HG02610 (cell line): ENCODE measurements at regions not wholly inside any gene's neighbourhood (a gene's known extent, or its start where the extent isn't known, plus 50 kb on each side); places are given as distances from the start of the nearest gene placed in this dataset.
"Not testable (repeated sequence)": the region's sequence is repeated elsewhere in the genome, so short reads cannot be mapped to it uniquely, and the experiment has no call there.

Experiments used
- ATAC-seq: cut with Tn5 transposase; IDR thresholded peaks from one replicate; pipeline ENCODE4 v1.9.1; 2021; ENCODE audit warnings: mild to moderate bottlenecking, moderate library complexity; ENCODE audit not compliant: unreplicated experiment

DNA sequence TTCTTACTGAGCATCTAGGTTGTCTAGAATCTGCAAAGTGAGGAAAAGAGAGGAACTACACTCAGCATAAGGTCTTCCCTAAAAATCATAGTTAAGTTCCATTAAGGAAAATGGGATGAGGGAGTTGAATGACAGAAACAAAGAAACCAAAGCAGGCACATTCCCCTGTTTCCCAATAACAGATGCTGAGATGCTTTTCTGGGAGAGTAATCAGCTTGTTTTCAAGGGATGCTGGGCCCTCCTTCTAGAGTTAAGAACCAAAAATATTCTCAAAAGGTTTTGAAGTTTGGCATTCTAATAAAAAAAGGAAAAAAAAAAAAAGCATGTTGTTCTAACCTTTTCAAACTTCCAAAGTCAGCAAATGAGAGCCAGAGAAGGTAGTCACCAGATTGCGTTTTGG is 105.2 kb upstream of the ZNF648 start:
- ATAC-seq: no peak

DNA sequence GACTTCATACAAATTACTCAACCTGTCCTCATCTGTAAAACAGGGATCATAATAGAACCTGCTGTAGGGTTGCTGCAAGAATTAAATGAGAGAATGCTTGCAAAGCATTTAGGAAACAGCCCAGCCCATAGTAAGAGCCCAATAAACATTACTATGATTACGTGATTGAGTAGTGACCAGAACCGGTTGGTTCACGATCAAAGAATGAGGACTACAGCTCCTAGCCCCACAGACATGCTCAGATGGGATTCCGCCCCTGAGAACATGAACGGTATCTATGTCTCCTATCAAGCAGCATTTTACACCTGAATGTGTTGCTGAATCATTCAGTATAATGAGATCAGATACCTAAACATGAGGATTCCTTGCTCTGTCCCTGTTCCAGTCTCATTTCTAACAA is 104.8 kb upstream of the ZNF648 start:
- ATAC-seq: no peak

DNA sequence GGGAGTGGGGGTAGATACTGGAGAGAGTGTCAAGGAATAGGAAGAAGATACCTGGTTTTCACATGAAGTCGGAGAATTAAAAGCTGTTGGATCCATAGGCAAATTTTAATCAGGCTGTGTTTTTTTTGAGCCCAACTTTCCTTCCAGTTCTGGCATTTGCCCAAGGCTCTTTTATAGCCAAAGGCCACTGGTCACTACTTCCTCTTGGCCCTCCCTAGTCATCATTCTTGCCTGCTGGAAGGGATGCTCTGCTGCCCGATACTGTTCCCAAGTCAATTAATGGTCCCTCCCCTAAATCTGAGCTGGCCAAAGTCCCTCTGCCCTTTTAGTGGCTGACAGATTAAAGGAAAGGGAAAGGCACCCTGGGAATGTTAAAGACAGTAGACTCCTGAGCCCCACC is 102.8 kb upstream of the ZNF648 start:
- ATAC-seq: no peak

DNA sequence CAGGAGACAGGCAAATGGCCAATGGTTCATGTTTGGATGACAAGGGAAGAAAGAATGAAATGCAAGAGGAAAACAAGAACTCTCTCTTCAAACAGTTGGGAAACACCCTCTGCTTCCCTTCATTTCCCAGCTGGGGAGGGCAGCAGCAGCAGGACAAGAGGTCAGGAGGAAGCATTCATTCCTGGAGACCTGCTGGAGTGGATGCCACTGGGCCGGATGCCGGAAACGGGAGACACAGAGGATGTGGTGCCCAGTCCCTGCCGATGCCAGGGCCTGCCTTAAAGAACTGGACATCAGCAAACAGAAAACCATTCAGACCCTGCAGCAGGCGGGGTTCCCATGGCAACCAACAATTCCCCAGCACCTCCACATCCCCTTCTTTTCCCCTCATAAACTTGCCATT is 102.3 kb upstream of the ZNF648 start:
- ATAC-seq: no peak

DNA sequence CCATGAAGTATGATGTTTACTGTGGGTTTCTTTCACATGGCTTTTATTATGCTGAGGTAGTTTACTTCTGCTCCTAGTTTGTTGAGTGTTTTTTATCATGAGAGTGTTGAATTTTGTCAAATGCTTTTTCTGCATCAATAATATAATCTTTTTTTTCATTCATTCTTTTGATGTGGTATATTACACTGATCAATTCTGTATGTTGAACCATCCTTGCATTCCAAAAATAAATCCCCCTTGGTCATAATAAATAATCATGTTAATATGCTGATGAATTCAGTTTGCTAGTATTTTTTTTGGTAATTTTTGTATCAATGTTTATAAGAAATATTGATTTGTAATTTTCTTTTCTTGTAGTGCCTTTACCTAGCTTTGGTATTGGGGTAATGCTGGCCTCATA is 97.9 kb upstream of the ZNF648 start:
- ATAC-seq: no peak

DNA sequence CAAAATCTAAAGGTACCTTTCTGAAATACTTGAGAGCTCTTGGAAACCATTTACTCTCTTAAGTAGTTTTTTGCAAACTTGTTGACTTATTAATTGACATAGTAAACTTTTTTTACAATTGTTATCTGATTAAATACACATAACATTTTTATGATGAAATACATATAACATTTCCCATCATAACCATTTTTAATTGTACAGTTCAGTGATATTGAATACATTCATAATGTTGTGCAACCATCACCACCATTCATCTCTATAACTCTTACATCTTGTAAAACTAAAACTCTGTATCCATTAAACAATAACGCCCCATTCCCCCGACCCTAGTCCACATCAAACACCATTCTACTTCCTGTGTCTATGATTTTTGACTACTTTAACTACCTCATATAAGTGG is 95.7 kb upstream of the ZNF648 start:
- ATAC-seq: no peak

DNA sequence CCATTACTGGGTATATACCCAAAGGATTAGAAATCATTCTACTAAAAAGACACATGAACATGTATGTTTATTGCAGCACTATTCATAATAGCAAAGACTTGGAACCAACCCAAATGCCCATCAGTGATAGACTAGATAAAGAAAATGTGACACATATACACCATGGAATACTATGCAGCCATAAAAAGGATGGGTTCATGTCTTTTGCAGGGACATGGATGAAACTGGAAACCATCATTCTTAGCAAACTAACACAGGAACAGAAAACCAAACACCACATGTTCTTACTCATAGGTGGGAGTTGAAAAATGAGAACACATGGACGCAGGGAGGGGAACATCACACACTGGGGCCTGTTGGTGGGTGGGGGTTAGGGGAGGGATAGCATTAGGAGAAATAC is 92.9 kb upstream of the ZNF648 start:
- ATAC-seq: not testable (repeated sequence)

DNA sequence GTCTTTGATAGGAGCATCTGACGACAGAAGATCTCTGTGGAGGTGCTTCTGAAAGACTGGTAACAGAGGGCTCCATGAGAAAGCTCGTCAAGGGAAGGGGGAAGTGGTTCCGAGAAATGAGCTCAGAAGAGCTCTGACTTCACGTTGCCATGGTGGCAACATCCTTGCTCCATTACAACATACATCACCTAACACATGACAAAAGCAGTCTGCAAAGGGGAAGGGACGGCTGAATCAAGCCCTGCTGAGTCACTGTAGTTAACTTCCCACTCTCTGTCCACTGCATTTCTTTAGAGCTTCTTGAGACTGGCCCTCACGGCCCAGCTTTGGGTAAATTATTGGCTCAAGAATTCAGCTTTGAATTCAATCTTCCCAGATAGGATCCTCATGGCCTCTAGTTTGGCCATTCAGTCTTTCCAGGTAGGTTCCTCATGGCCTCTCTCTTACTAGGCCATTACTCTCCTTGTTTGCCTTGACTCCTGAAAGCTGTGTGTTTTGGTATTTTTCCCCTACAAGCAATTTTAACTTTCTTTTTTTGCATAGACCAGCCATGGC is 88.0 kb upstream of the ZNF648 start:
- ATAC-seq: no peak

DNA sequence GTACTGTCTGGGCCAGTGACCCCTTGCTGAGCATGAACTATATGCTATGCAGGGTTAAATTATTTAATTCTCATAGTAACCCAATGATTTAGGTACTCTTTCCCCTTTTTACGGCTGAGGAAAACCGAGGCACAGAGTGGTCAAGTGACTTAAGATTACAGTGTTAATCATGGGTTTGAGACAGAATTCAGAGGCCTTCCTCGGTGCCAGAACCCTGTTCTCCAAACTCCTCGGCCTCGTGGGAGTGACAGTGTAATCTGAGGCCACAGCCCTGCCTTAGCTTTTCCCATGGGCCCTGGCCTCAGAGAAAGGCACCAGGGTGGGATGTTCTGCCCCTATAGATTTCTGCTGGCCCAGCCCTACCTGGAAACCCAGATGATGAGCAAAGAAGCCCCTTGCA is 86.4 kb upstream of the ZNF648 start:
- ATAC-seq: no peak

DNA sequence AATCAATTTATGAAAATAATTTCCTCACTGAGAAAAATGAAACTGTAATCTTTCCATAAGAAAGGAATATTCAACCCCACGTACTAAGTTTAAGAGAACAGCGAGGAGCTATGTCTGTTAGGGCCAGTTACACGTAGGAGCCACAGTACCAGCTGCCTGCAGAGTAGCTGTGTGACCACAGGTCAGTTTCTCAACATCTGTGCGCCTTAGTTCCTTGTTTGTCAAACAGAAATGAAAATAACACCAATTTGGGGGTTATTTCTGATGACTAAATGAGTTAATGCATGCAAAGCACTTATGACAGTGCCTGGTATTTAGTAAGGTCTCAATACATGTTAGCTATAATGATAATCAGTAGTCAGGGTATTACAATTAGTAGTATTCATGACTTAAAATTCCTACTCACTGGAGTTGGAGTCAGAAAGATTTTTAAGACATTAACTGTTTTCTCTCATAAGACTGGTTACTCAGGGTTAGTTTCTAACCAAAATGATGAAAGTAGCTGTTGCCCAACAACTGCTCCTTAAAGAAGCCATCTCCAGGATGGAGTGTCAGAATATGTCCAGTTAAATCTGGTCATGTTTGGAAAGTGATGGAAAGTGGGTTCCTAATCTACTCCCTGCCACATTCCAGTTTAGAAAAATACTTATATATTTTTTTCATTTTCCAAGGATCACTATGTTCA is 85.8 kb upstream of the ZNF648 start:
- ATAC-seq: peak; percentile 90

DNA sequence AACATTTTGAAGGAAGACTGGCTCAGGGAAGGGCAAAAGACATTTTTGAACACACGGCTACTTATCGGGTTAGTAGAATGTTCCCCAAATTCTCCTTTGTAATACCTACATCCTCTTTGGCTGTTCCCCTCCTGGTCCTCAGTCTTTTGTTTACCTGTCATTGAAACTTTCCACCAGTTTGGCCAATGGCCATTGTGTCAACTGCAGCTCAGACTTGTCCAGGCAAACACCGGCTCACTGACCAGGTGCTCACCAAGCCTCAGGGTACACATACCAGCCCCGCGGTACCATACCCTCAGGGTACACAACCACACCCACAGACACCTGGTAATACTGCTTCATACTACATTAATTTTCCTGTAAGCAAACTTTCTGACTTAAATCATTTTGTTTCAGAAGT is 84.8 kb upstream of the ZNF648 start:
- ATAC-seq: no peak

DNA sequence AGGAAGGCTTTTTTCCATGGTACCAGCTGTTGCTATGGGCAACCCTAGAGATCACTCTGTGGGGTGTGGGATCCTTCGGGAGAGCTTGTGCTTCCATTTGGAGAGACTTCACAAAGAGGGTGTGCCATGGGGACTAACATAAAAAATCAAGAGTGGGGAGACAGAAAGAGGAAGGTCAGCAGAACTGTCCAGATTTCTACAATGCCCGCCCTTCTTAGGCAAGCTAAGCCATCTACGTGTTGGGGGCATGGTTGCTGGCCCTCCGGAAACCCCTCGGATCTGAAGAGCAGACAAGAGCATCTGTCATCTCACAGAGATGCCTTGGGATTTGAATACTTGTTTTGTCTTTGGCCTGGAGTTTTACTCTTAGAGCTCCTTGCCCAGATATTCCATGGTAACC is 83.9 kb upstream of the ZNF648 start:
- no peak for ATAC-seq

DNA sequence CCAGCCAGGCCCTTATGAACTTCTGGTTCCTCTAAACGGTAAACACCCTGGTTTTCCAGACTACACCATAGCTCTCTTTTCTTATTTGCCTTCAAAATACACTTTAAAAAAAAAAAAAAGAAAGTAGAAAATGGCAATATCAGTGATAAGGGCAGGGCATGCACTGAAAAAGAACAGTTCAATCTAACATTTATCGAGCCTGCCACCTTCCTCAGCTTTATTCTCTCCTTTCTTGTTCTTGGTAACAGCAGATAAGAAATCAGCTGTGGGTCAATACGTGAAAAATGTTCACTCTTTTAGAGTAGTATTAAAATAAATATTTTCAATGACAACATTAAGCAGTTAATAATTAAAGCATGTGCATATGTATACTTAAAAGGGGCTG is 83.1 kb upstream of the ZNF648 start:
- ATAC-seq: no peak

DNA sequence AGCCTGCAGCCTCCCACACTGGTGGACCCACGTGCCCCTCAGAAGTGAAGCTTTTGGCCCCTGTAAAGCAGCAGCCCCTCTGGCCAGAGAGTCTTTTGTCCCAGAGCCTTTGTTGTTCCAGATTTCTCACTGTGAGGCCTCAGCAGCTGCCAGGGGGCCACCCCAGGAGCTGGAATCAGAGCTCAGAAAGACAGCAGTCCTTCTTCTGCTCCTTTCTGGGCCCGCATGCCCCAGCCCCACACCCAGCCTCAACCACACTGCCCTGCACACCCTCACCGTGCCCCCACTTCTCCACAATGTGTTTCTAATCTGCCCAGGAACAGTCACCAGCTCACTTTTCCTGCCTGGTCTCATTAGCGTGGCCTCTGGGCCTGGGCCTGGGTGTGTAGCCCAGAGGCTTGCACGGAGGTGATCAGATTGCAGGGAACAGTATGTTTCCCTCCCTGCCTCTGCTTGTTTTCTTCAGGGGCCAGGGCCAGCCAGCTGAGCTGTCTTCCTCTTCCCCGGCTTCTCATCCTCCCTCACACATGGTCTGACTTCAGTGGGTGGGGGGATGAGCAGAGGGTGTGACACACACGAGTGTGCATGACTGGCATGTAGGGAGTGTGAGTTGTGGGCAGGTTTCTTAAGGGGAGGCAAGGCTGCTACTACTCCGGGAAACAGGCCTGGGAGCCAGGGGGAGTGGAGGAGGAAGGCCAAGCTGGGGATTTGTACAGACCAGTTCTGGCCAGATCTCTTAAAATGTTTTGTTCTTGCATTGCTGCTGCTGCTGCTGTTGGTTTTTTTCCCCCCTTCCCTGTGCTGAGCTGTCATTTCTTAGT is 82.5 kb upstream of the ZNF648 start:
- ATAC-seq: no peak

DNA sequence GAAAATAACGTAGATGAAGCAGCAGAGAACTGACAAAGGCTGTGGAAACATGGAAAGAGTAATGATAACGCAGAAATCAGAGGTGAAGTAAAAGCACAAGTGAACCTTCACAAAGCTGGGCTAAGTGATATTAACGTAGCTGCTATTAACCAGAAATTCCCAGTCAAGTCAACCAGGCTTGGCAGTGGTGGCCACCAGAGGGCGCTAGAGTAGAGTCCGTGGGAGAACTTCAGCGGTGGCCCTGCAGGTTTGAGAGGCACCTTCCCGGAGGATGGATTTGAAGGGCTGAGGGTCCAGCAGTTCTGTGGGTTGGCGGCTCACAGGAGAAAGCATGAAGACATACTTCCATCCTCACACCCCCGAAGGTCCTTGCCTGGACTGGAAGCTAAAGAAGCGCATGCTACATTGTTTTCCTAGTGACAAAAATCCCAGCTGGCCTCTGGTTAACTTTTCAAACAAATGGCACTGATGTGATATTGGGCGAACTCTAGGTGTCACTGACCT is 81.7 kb upstream of the ZNF648 start:
- peak; percentile 35 for ATAC-seq

DNA sequence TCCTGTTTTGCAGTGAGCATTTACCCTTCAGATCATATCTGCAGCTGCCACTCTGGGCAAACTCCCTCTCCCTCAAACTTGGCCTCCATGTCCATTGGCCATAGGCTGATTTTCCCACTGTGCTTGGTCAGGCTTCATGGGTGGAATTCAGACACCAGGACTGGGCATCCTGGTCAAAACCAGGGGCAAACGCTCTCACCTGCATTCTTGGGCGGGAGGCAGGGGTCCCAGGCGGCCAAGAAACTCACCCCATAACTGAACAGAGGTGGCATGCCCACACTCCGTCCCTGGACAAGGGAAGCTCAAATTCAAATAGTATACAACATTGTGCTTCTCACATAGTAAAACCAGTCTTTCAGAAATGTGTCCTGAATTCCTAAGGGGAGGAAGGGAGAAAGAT is 81.1 kb upstream of the ZNF648 start:
- ATAC-seq: no peak

DNA sequence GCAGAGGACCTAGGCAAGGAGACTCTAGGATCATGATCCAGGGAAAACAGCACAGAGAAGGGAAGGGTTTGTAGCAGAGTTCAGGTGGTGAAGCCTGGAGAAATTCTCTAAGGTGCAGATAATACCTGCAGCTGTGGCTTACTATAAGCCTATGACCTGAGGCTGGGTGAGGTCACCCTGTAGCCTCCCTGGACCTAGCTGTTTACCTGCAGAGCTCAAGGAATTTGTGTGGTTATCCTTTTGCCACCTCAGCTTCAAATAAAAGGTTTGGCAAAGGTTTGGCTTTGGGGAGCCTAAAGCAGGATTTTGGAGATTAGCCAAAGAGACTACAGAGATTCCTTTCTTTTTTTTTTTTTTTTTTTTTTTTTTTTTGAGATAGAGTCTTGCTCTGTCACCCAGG is 79.5 kb upstream of the ZNF648 start:
- no peak for ATAC-seq

DNA sequence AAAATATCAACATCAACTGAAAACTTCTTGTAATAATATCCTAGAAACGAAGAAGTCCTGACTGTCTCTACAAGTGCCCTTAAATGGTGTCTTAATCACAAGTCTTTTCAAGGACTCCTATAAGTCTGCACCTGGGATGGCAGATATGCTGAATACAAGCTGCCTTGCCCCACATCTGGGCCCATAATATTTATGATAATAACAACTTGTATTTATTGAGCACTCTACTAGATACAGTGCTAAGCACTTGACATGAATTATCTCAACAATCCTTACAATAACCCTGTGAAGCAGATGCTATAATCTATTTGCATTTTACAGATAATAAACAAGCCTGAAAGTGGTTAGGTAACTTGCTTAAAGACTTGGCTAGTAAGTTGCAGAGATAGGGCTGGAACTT is 78.0 kb upstream of the ZNF648 start:
- ATAC-seq: no peak

DNA sequence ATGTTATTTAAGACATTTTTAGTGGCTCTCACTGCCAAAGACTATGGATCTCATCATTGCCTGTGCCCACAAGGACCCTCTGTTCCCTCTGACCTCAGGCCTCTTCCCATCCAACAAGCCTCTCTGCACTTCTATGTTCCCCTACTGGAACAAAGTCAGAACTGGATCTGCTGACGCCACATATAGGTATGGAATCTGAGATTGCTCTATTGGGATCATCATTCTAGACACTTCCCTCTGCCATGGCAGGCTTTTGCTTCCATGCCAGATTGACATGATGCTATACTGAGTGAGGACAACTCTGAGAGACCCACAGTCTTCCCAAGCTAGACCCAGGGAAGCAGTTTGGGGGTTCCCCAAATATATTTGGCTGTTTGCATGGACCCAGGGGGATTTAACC is 76.0 kb upstream of the ZNF648 start:
- ATAC-seq: no peak

DNA sequence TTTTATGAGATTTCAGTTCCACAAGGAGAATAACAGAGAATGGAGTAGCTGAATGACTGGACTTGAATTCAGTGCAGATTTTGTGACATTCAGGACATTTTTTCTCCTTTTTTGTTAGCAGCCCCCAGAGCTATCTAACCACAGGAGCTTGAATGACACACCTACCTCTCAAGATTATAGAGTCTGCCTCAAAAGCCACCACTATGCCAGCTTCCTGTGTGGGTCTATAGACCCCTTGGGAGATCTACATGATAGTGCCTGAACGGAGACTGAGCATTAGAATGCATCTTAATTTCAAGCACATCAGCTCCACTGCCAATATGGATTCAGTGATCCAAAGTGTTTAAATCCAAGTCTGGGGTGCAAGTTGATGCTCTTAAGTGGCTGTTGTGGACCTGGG is 74.4 kb upstream of the ZNF648 start:
- no peak for ATAC-seq

DNA sequence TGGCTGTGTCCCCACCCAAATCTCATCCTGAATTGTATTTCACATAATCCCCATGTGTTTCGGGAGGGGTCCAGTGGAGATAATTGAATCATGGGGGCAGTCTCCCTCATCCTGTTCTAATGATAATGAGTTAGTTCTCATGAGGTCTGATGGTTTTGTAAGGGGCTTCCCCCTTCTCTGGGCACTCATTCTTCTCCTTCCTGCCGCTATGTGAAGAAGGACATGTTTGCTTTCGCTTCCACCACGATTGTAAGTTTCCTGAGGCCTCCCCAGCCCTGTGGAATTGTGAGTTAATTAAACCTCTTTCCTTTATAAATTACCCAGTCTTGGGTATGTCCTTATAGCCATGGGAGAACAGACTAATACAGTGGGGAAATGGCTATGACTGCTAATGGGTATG is 72.7 kb upstream of the ZNF648 start:
- ATAC-seq: no peak

DNA sequence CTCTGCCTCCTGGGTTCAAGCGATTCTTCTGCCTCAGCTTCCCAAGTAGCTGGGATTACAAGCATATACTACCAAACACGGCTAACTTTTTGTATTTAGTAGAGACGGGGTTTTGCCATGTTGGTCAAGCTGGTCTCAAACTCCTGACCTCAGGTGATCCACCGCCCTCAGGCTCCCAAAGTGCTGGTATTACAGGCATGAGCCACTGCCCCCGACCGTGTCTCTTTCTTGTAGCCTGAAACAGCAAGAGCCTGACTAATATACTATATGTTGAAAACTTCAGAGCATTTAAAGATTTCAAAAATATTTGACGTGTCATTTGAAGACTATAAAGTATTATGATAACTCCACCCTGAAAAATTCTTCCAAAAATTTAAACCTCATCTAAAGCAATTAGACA is 71.7 kb upstream of the ZNF648 start:
- no peak for ATAC-seq
